HG03066 (cell line): ENCODE measurements at regions not wholly inside any gene's neighbourhood (a gene's known extent, or its start where the extent isn't known, plus 50 kb on each side); places are given as distances from the start of the nearest gene placed in this dataset.
A peak's percentile ranks its signal among the peaks of the same experiment; 100 is the strongest.
"Not testable (repeated sequence)": the region's sequence is repeated elsewhere in the genome, so short reads cannot be mapped to it uniquely, and the experiment has no call there.

ENCODE experiments used
- ATAC-seq: cut with Tn5 transposase; IDR thresholded peaks from one replicate; pipeline ENCODE4 v1.9.1; 2021; ENCODE audit warnings: low read depth; ENCODE audit not compliant: unreplicated experiment

- ATAC-seq: no peak
Observed at GRCh38 chr13:67549331-67549730, 319.2 kb upstream of the PCDH9 start.

GRCh38 chr13:67538906-67539305 lies 308.8 kb upstream of the PCDH9 start:
- no peak for ATAC-seq

- ATAC-seq: no peak
Observed at GRCh38 chr13:67520886-67521285, 290.8 kb upstream of the PCDH9 start.

- no peak for ATAC-seq
Observed at GRCh38 chr13:67519356-67519755, 289.2 kb upstream of the PCDH9 start.

- no peak for ATAC-seq
Observed at GRCh38 chr13:67518785-67519184, 288.6 kb upstream of the PCDH9 start.

GRCh38 chr13:67515895-67516294 lies 285.8 kb upstream of the PCDH9 start:
- ATAC-seq: peak; percentile 92

GRCh38 chr13:67509018-67509417 lies 278.9 kb upstream of the PCDH9 start:
- no peak for ATAC-seq

- ATAC-seq: not testable (repeated sequence)
Observed at GRCh38 chr13:67508275-67508674, 278.1 kb upstream of the PCDH9 start.

- no peak for ATAC-seq
Observed at GRCh38 chr13:67506407-67506806, 276.3 kb upstream of the PCDH9 start.

- ATAC-seq: no peak
Observed at GRCh38 chr13:67505376-67505775, 275.2 kb upstream of the PCDH9 start.

- no peak for ATAC-seq
Observed at GRCh38 chr13:67498948-67499347, 268.8 kb upstream of the PCDH9 start.

- no peak for ATAC-seq
Observed at GRCh38 chr13:67493835-67494234, 263.7 kb upstream of the PCDH9 start.

- no peak for ATAC-seq
Observed at GRCh38 chr13:67489016-67489415, 258.9 kb upstream of the PCDH9 start.

GRCh38 chr13:67481445-67481844 lies 251.3 kb upstream of the PCDH9 start:
- ATAC-seq: no peak

GRCh38 chr13:67474115-67474514 lies 244.0 kb upstream of the PCDH9 start:
- no peak for ATAC-seq

GRCh38 chr13:67469623-67470022 lies 239.5 kb upstream of the PCDH9 start:
- ATAC-seq: no peak

- ATAC-seq: no peak
Observed at GRCh38 chr13:67466569-67466968, 236.4 kb upstream of the PCDH9 start.

- ATAC-seq: no peak
Observed at GRCh38 chr13:67464154-67464553, 234.0 kb upstream of the PCDH9 start.

GRCh38 chr13:67462098-67462497 lies 232.0 kb upstream of the PCDH9 start:
- no peak for ATAC-seq

- not testable (repeated sequence) for ATAC-seq
Observed at GRCh38 chr13:67452526-67452925, 222.4 kb upstream of the PCDH9 start.

- ATAC-seq: no peak
Observed at GRCh38 chr13:67445436-67445835, 215.3 kb upstream of the PCDH9 start.

GRCh38 chr13:67443923-67444322 lies 213.8 kb upstream of the PCDH9 start:
- no peak for ATAC-seq

GRCh38 chr13:67440236-67440975 lies 210.3 kb upstream of the PCDH9 start:
- ATAC-seq: no peak
